GM19397 (cell line): ENCODE measurements at regions not wholly inside any gene's neighbourhood (a gene's known extent, or its start where the extent isn't known, plus 50 kb on each side); places are given as distances from the start of the nearest gene placed in this dataset.

Experiments
- ATAC-seq: cut with Tn5 transposase; IDR thresholded peaks from one replicate; pipeline ENCODE4 v1.9.1; 2021; ENCODE audit warnings: mild to moderate bottlenecking, moderate library complexity; ENCODE audit not compliant: unreplicated experiment

DNA sequence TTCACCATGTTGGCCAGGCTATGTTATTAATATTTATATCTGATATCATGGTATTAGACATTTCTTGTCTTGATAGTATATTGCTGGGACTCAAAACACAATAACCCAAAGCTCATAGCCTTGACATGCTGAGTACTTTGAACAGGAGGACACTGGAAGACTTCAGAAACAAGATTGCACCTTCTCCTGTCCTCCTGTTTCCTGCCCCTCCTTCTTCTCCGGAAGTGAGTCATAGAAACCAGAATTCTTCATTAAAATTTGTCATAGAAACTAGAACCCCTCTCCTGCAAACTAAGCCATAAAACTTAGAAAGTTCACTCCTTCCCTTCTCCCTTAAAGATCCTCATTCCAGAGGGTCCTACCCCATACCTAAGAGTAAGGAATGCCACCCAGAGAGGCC is 400.2 kb downstream of the SLITRK5 start:
- ATAC-seq = no peak

DNA sequence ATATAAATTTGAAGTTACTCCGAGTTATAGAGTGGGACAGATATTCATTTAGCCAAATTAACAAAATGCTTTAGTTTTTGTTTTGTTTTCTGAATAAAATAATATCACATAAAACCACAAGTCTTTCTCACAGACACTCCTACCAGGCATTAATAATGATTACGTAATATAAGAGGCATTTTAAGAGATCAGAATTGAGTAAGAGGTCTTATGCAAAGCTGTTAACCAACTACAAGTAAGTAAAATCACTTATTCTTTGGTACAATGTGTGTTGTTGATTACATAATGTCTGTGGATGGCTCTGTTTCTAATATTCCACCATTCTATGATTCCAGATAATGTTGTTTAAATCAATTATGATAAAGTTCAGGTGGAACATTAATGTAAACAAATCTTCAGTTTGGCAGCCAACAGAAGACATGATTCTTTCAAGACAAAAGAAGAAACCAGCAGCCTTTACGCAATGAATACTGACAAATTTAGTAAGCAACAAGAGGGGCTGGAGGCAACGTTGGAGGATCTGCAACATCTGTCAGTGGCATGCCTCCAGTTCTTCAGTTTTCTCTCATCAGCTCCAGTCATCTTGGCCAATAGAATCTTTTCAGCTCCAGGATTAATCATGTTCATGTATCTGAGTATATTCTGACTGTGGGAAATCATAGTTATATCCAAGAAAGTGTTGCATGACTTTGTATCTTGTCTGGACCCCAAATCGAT is 403.8 kb downstream of the SLITRK5 start:
- no peak for ATAC-seq

- ATAC-seq = no peak
Observed at GRCh38 chr13:88085036-88085435, 413.9 kb downstream of the SLITRK5 start.

DNA sequence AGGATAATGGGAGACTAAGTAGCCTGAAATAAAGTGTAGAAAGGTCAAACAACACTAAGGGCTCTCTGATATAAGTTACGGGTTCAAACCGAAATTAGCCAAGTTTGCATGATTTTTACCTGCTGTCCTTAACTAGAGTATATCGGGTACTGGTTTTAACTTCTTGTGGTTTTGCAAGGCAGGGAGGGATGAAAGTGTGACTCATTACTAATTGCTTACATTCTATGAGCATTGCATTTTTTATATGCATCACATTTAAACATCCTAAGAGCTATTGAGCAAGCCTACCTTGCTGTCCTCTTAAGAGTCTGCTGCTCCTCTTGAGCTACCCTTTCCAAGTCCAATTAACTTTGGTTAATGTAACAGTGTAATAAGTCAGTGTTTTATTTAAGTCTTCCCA is 415.4 kb downstream of the SLITRK5 start:
- no peak for ATAC-seq

DNA sequence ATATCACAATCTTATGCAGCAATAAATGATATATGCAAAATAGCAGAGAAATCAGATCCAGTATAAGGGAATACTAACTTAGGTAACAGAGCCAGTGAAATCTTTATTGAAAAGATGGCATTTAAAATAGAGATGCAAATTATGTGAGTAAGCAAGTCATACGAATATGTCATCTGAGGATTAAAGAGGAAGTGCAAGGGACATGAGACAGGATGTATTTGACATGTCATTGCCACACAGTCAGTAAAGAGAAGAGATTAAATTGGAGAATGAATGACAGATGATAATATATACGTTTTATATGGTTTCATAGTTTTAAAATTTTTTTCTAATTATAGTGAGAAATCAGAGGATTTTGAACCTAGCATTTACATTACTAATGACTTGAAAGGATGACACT is 426.4 kb downstream of the SLITRK5 start:
- ATAC-seq = no peak

GRCh38 chr13:88103824-88104223 is 432.7 kb downstream of the SLITRK5 start:
- no peak for ATAC-seq

- ATAC-seq = no peak
Observed at GRCh38 chr13:88104576-88104975, 433.4 kb downstream of the SLITRK5 start.

GRCh38 chr13:88107570-88107969 is 436.4 kb downstream of the SLITRK5 start:
- ATAC-seq = no peak

DNA sequence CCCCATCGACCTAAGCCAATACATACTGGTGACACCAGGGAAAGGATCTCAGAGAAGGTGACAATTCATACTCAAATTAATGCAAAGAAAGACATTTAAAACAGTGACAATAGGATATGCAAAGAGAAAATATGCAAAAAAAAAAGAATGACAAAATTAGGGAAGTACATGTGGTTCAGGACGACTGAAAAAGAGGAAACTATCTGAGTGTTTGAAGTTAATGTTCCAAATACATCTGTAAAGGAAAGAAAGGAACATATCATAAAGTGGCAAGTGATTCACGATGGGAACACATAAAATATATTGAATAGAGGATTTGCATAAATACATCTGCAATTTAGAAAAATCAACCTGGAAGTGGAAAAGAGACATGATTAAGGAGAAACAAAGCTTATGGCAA is 441.4 kb downstream of the SLITRK5 start:
- ATAC-seq = no peak

- no peak for ATAC-seq
Observed at GRCh38 chr13:88115976-88116375, 444.8 kb downstream of the SLITRK5 start.

DNA sequence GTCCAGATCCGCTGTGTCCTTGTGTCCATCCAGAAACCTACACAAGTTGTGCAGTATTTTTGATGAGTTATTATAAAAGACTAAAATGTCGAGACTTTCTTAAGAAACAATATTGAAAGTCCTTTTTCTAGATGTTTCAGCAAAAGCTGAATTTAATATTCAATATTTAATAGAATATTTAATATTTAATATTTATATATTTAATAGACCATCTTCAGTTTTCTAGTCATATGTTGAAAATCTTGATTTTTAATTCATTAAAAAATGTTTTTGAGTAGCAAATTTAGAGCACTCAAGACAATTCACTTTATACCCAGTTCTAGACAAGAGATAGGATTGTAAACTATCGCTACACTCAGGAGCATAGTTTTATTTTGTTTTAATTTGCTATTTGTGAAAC is 447.8 kb downstream of the SLITRK5 start:
- ATAC-seq = no peak

DNA sequence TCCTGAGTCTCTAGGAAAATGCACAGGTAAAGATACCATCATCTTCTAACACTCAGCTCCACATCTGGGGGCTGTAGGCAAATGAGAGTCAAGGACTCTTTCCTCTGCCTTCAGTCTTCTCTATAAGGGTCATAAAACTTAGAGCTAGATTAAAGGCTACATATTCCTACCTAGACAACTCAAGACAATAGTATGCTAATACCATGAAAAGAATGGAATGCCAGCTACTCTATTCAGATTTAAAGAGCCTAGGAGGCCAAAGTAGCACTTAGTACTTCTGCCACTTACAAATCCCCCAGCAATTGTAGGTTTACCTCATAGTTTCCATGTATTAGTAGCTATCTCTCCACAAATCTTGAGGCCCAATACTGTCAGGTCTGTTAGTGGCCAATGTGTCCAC is 453.0 kb downstream of the SLITRK5 start:
- ATAC-seq = no peak

DNA sequence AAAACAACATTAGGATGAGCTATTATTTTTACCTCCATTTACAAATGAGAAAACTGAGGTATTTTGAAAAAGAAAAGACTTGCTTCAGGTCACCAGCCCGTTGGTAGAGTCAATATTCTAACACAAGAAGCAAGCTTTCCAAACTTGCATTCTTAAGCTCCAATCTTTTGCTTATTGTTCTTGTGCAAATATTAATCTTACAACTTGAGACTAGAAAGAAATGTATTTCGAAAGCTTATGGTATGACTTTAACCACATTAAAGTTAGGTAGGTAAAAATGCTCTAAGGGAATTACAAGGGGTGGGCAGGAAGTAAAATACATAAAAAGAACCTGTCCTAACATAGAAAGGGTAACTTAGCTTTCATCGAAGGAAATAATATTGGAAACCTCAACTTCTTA is 453.9 kb downstream of the SLITRK5 start:
- ATAC-seq = no peak

GRCh38 chr13:88136098-88136790 is 465.1 kb downstream of the SLITRK5 start:
- ATAC-seq = no peak

DNA sequence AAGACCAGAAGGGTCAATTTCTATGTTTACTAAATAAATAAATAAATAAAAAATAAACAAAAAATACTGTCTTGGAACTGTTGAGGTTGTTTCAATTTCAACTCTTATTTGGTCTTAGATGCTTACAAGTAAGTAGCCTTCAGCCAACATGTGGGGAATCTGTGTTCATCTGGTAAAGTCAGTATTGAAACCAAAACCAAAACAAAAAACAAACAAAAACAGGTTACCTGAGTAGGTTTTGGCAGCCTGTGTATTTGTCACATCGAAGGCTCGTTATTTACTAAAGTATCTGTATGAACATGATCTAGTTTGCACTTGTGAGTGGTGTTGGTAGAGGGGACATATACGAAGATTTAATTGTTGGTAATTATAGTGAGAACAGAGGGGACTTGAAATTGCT is 471.5 kb downstream of the SLITRK5 start:
- no peak for ATAC-seq

GRCh38 chr13:88144580-88144979 is 473.4 kb downstream of the SLITRK5 start:
- no peak for ATAC-seq

DNA sequence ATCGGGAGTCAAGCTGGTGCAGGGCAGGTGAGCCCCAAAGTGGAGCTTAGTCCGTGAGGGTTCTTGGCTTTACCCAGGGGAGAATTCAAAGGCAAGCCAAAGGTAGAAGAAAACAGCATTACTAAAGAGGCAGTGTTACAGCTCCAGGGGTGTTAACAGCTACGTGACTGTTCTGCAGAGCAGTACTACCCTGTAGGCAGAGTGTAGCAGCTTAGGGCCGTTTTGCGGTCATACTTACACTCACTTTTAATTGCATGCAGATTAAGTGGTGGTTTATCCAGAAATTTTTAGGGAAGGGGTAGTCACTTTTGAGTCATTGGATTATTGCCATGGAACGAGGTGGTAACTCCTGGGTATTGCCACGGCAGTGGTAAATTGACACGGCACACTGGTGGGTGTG is 482.2 kb downstream of the SLITRK5 start:
- no peak for ATAC-seq

GRCh38 chr13:88154001-88154400 is 482.8 kb downstream of the SLITRK5 start:
- no peak for ATAC-seq

- no peak for ATAC-seq
Observed at GRCh38 chr13:88162076-88162702, 491.0 kb downstream of the SLITRK5 start.

GRCh38 chr13:88176231-88176630 is 505.1 kb downstream of the SLITRK5 start:
- ATAC-seq = no peak

GRCh38 chr13:88183440-88183839 is 512.3 kb downstream of the SLITRK5 start:
- no peak for ATAC-seq

GRCh38 chr13:88188986-88189385 is 517.8 kb downstream of the SLITRK5 start:
- no peak for ATAC-seq
